Loucy (cell line): ENCODE measurements at regions not wholly inside any gene's neighbourhood (a gene's known extent, or its start where the extent isn't known, plus 50 kb on each side); places are given as distances from the start of the nearest gene placed in this dataset.
A peak's percentile ranks its signal among the peaks of the same experiment; 100 is the strongest.

Experiments
- H2AFZ ChIP-seq: fragments of 200-600 bp; sonication (generic); 2 replicates; pipeline ENCODE4 v1.6.0; 2016; ENCODE audit warnings: antibody characterized with exemption, mild to moderate bottlenecking, low read length, moderate library complexity
- H3F3A ChIP-seq: fragments of 200-600 bp; 2 replicates; pipeline ENCODE4 v1.6.0; 2016; ENCODE audit warnings: antibody characterized with exemption, low read depth, mild to moderate bottlenecking
- H3K27me3 ChIP-seq: fragments of 200-600 bp; sonication (generic); 2 replicates; pipeline ENCODE4 v1.6.1; 2014; ENCODE audit warnings: low read length, mild to moderate bottlenecking; ENCODE audit not compliant: insufficient read depth, poor library complexity, severe bottlenecking
- H3K36me3 ChIP-seq: fragments of 200-600 bp; sonication (generic); 2 replicates; pipeline ENCODE4 v1.6.1; 2016; ENCODE audit warnings: low read length; ENCODE audit not compliant: insufficient read depth
- H3K4me1 ChIP-seq: fragments of 200-600 bp; sonication (generic); 2 replicates; pipeline ENCODE4 v1.5.1; 2014; ENCODE audit warnings: low read length, mild to moderate bottlenecking; ENCODE audit not compliant: insufficient read depth, poor library complexity, severe bottlenecking
- H3K4me2 ChIP-seq: fragments of 200-600 bp; sonication (generic); 2 replicates; pipeline ENCODE4 v1.6.0; 2014; ENCODE audit warnings: antibody characterized with exemption, low read length, low read depth, mild to moderate bottlenecking; ENCODE audit not compliant: poor library complexity, severe bottlenecking
- H3K4me3 ChIP-seq: fragments of 200-600 bp; sonication (generic); 2 replicates; pipeline ENCODE4 v1.5.1; 2014; ENCODE audit warnings: low read length, mild to moderate bottlenecking, mixed read lengths; ENCODE audit not compliant: poor library complexity, severe bottlenecking
- H3K79me2 ChIP-seq: fragments of 200-600 bp; sonication (generic); 2 replicates; pipeline ENCODE4 v1.6.1; 2014; ENCODE audit warnings: low read length; ENCODE audit not compliant: insufficient read depth
- H3K9ac ChIP-seq: fragments of 200-600 bp; sonication (generic); 2 replicates; pipeline ENCODE4 v1.6.0; 2014; ENCODE audit warnings: mild to moderate bottlenecking, low read depth, low read length, moderate library complexity; ENCODE audit not compliant: poor library complexity, severe bottlenecking
- H3K9me2 ChIP-seq: fragments of 200-600 bp; sonication (generic); replicated peaks from 2 replicates; pipeline ENCODE4 v1.6.1; 2016; ENCODE audit warnings: low read depth, low read length, mixed read lengths
- H3K9me3 ChIP-seq: fragments of 200-600 bp; sonication (generic); 2 replicates; pipeline ENCODE4 v1.6.1; 2014; ENCODE audit warnings: mild to moderate bottlenecking, antibody characterized with exemption, low read length, low read depth; ENCODE audit not compliant: insufficient read depth
- H4K20me1 ChIP-seq: fragments of 200-600 bp; sonication (generic); 2 replicates; pipeline ENCODE4 v1.6.0; 2014; ENCODE audit warnings: antibody characterized with exemption, low read length, mild to moderate bottlenecking; ENCODE audit not compliant: insufficient read depth, poor library complexity, severe bottlenecking
- EZH2phosphoT487 ChIP-seq: fragments of 200-600 bp; IDR thresholded peaks from 2 replicates; pipeline ENCODE4 v1.6.1; 2018; ENCODE audit warnings: antibody characterized with exemption, mild to moderate bottlenecking, moderate library complexity, borderline replicate concordance
- TF ChIP-seq, protein P1 (sequence below): fragments of 200-600 bp; sonication (generic); conservative IDR thresholded peaks from 2 replicates; pipeline ENCODE4 v1.5.1; 2014; ENCODE audit warnings: mild to moderate bottlenecking, antibody characterized with exemption, low read length

DNA sequence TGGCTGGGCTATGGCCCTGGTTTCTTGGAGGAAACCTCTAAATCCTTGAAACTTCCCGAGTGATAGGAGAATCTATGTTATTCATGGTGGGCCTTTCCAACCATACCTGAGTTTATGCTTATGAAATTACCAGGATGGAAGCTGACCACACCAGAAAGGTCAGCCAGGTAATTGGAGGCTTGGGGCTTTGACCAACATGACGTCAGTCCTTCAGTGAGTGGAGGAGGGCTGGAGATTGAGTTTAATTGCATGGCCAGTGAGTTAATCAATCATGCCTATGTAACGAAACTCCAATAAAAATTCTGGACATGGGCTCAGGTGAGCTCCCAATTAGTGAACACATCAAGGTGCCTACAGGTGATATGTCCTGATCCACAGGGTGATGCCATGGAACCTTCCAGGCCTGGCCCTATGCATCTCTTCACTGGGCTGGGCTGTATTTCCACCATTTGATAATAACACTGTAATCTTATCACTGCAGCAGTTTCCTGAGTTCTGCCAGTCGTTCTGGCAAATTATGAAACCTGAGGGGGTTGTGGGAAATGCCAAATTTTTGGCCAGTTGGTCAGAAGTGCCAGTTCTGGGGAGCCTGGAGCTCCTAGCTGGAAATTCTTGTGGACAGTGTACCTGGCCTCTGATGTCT, 106.5 kb downstream of the CDH26 start:
- H3K9me3 ChIP-seq, result no peaks in the 10 kb centered on the region
- no peak overlapping the region for H2AFZ ChIP-seq
- no peaks in the 10 kb centered on the region for H3K27me3 ChIP-seq
- H3K9me2 ChIP-seq, result no peaks in the 10 kb centered on the region
- H3K4me3 ChIP-seq, result no peak overlapping the region
- H3K4me2 ChIP-seq, result peak overlapping the region; percentile 94
- peaks cover 26% of the 10 kb centered on the region for H4K20me1 ChIP-seq
- no peak overlapping the region for H3K9ac ChIP-seq
- H3F3A ChIP-seq, result no peaks in the 10 kb centered on the region
- H3K79me2 ChIP-seq, result peaks cover 99% of the 10 kb centered on the region
- no peak for TF ChIP-seq EZH2phosphoT487
- TF ChIP-seq, protein P1, sequence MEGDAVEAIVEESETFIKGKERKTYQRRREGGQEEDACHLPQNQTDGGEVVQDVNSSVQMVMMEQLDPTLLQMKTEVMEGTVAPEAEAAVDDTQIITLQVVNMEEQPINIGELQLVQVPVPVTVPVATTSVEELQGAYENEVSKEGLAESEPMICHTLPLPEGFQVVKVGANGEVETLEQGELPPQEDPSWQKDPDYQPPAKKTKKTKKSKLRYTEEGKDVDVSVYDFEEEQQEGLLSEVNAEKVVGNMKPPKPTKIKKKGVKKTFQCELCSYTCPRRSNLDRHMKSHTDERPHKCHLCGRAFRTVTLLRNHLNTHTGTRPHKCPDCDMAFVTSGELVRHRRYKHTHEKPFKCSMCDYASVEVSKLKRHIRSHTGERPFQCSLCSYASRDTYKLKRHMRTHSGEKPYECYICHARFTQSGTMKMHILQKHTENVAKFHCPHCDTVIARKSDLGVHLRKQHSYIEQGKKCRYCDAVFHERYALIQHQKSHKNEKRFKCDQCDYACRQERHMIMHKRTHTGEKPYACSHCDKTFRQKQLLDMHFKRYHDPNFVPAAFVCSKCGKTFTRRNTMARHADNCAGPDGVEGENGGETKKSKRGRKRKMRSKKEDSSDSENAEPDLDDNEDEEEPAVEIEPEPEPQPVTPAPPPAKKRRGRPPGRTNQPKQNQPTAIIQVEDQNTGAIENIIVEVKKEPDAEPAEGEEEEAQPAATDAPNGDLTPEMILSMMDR, result no peak
- H3K4me1 ChIP-seq, result peaks cover 52% of the 10 kb centered on the region
- H3K36me3 ChIP-seq, result peaks cover 21% of the 10 kb centered on the region; the same call in 1 of the 2 replicates

DNA sequence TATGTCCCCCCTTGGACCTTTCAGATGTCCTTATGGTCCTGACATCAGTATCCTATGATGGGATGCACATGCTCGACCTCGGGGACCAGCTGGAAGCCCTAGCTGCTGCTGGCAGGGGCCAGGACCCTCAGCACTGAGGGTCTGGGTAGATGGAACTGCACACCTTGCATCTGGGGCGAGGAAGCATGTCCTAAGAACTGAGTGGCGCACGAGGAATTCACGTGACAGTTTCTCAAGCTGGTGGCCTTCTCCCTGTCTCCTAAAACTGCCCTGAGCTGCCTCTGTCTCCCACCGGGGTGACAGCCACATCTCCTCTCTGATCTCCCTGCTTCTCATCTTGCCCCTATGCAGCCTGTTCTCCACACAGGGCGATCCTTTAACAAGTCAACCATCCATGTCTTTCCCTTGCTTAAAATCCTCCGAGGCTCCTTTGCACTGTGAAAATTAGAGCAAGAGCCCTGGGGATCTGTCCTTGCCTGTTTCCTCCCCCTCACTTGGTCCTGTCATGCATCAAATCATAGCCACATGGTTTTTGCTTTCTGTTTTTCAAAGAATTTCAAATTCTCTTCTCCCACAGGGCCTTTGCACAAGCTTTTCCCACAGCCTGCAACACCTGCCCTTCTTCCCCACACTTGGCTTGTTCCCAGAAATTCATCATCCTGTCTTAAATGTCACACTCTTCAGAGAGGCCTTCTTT, 107.7 kb downstream of the CDH26 start:
- H3K9me3 ChIP-seq, result no peaks in the 10 kb centered on the region
- no peaks in the 10 kb centered on the region for H3K27me3 ChIP-seq
- H4K20me1 ChIP-seq, result peaks cover 26% of the 10 kb centered on the region
- H3K36me3 ChIP-seq, result peaks cover 33% of the 10 kb centered on the region; the same call in 1 of the 2 replicates
- no peak overlapping the region for H3K9ac ChIP-seq
- no peak overlapping the region for H2AFZ ChIP-seq
- no peak for TF ChIP-seq EZH2phosphoT487
- no peaks in the 10 kb centered on the region for H3K9me2 ChIP-seq
- no peak overlapping the region for H3K4me3 ChIP-seq
- peaks cover 93% of the 10 kb centered on the region for H3K79me2 ChIP-seq
- peaks cover 40% of the 10 kb centered on the region for H3K4me1 ChIP-seq
- no peaks in the 10 kb centered on the region for H3F3A ChIP-seq
- H3K4me2 ChIP-seq, result no peak overlapping the region

GRCh38 chr20:60066438-60066823, 108.2 kb downstream of the CDH26 start:
- no peak overlapping the region for H3K4me3 ChIP-seq
- H3K4me2 ChIP-seq, result no peak overlapping the region
- H3K36me3 ChIP-seq, result peaks cover 38% of the 10 kb centered on the region; the same call in 1 of the 2 replicates
- H2AFZ ChIP-seq, result no peak overlapping the region
- peaks cover 26% of the 10 kb centered on the region for H4K20me1 ChIP-seq
- TF ChIP-seq, protein P1, result no peak
- no peak for TF ChIP-seq EZH2phosphoT487
- H3K9me2 ChIP-seq, result no peaks in the 10 kb centered on the region
- H3K27me3 ChIP-seq, result no peaks in the 10 kb centered on the region
- no peaks in the 10 kb centered on the region for H3F3A ChIP-seq
- no peak overlapping the region for H3K9ac ChIP-seq
- H3K4me1 ChIP-seq, result peaks cover 35% of the 10 kb centered on the region
- peaks cover 90% of the 10 kb centered on the region for H3K79me2 ChIP-seq
- H3K9me3 ChIP-seq, result no peaks in the 10 kb centered on the region
